Ascending aorta (tissue), 2 donors: ENCODE measurements at regions not wholly inside any gene's neighbourhood (a gene's known extent, or its start where the extent isn't known, plus 50 kb on each side); places are given as distances from the start of the nearest gene placed in this dataset.

Experiments
- DNase-seq, 2 donors: peaks; one replicate each; pipeline ENCODE4 v3.0.0-alpha.2; 2019; ENCODE audit warnings: low spot score in 2 of 2
- H3K27ac ChIP-seq, 2 donors: fragments of 200-600 bp; sonication (generic); one replicate each; pipeline ENCODE4 v1.5.1; 2016 to 2017; ENCODE audit warnings: mild to moderate bottlenecking in 1 of 2
- H3K27me3 ChIP-seq: fragments of 200-600 bp; sonication (generic); one replicate; pipeline ENCODE4 v1.5.1; 2017
- H3K36me3 ChIP-seq, 2 donors: fragments of 200-600 bp; sonication (generic); one replicate each; pipeline ENCODE4 v1.5.1; 2016
- H3K4me1 ChIP-seq, 2 donors: fragments of 200-600 bp; sonication (generic); one replicate each; pipeline ENCODE4 v1.5.1; 2016 to 2017; ENCODE audit warnings: mild to moderate bottlenecking in 1 of 2
- H3K4me3 ChIP-seq, 2 donors: fragments of 200-600 bp; sonication (generic); one replicate each; pipeline ENCODE4 v1.5.1; 2016 to 2017; ENCODE audit warnings: mild to moderate bottlenecking in 1 of 2
- H3K9me3 ChIP-seq, 2 donors: fragments of 200-600 bp; sonication (generic); one replicate each; pipeline ENCODE4 v1.5.1; 2016
- intact Hi-C: fragments of 100-400 bp; cut with DNase I; formaldehyde crosslinking; loops from one replicate; pipeline ENCODE4 v1.15.1; 2023
- TF ChIP-seq, protein P1 (sequence below), 3 experiments: fragments of 200-600 bp in 2 of 3; fragments of 450-650 bp in 1 of 3; sonication (generic) in 2 of 3; IDR thresholded peaks; one replicate each; pipeline ENCODE4 v1.5.1; 2016 to 2019; ENCODE audit warnings: antibody characterized with exemption in 3 of 3, mild to moderate bottlenecking in 1 of 3, moderate library complexity in 1 of 3

- Histone ChIP-seq H3K4me3 (no peak overlapping the region), H3K36me3 (no peaks in the 10 kb centered on the region), H3K27me3 (no peaks in the 10 kb centered on the region), H3K27ac (no peak overlapping the region), H3K9me3 (no peaks in the 10 kb centered on the region), H3K4me1 (no peaks in the 10 kb centered on the region)
- intact Hi-C loops, result no loop called here
- no peak for DNase-seq
- TF ChIP-seq, protein P1, sequence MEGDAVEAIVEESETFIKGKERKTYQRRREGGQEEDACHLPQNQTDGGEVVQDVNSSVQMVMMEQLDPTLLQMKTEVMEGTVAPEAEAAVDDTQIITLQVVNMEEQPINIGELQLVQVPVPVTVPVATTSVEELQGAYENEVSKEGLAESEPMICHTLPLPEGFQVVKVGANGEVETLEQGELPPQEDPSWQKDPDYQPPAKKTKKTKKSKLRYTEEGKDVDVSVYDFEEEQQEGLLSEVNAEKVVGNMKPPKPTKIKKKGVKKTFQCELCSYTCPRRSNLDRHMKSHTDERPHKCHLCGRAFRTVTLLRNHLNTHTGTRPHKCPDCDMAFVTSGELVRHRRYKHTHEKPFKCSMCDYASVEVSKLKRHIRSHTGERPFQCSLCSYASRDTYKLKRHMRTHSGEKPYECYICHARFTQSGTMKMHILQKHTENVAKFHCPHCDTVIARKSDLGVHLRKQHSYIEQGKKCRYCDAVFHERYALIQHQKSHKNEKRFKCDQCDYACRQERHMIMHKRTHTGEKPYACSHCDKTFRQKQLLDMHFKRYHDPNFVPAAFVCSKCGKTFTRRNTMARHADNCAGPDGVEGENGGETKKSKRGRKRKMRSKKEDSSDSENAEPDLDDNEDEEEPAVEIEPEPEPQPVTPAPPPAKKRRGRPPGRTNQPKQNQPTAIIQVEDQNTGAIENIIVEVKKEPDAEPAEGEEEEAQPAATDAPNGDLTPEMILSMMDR (IDR thresholded peaks at IDR 0.05), result no peak
These were observed 219.3 kb upstream of the FLRT2 start for GRCh38 chr14:85310491-85311272.

DNA sequence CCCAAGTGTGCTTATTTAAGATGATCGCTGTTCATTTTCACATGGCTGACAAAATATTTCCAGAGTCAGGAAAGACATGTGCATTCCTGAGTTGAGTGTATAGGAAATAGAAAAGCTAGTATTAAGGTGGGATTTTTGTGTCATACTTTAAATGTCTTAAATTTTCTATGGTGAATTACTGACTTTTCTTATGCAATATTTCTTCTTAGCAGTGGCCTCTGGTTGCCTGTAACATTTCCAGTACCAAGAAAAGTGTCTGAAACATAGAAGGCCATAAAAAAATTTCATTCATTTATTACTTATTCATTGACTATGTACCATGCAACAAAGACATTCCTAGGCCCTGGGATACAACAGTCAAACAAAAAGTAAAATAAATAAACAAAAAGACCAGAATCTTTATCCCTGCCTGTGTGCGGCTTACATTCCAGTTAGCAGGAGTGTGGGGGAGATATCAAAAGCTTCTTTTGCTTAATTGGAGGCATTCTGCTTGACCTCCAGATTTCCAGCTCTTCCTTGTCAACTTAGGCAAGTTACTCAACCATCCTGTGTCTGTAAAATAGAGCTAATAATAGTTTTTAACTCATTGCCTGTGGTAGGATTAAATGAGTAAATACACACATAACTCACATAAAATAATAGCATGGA is 216.3 kb upstream of the FLRT2 start:
- intact Hi-C loops, result no loop called here
- Histone ChIP-seq H3K27me3 (no peaks in the 10 kb centered on the region), H3K9me3 (no peaks in the 10 kb centered on the region), H3K4me1 (no peaks in the 10 kb centered on the region), H3K36me3 (no peaks in the 10 kb centered on the region), H3K4me3 (no peak overlapping the region), H3K27ac (no peak overlapping the region)
- TF ChIP-seq, protein P1 (IDR thresholded peaks at IDR 0.05), result no peak
- no peak for DNase-seq

- H3K27me3 ChIP-seq, result no peaks in the 10 kb centered on the region
- intact Hi-C loops, result no loop called here
- H3K27ac ChIP-seq, result no peak overlapping the region
- DNase-seq, result no peak
- no peaks in the 10 kb centered on the region for H3K36me3 ChIP-seq
- TF ChIP-seq, protein P1 (IDR thresholded peaks at IDR 0.05), result no peak
- no peaks in the 10 kb centered on the region for H3K9me3 ChIP-seq
- no peak overlapping the region for H3K4me3 ChIP-seq
- H3K4me1 ChIP-seq, result no peaks in the 10 kb centered on the region
These were observed 214.7 kb upstream of the FLRT2 start for GRCh38 chr14:85315290-85315689.

DNA sequence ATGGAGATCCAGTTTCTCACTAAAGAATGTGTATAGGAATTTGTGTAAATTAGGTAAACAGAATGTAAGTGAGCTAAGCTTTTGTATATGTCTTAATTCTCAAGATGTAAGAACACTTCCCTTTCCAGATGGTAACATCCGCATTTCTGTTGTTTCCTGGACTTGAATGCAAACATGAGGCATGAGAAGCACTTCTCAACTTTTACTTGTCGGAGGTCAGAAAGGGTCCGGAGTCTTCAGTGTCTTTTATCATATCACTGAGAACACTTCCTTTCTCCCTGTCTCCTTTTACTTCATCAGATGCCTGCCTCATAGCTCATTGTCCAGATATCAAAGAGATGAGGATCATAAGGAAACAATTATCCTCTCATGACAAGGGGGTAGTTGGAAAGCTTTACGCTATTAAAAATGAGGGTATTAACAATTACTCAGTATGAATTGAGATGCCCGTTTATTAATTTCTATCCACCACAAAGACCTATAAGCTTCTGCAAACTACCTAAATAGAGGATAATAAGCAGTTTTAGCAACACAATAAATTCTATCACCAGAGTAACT is 214.1 kb upstream of the FLRT2 start:
- H3K27me3 ChIP-seq, result no peaks in the 10 kb centered on the region
- H3K36me3 ChIP-seq, result no peaks in the 10 kb centered on the region
- DNase-seq, result no peak
- H3K4me1 ChIP-seq, result no peaks in the 10 kb centered on the region
- TF ChIP-seq, protein P1 (IDR thresholded peaks at IDR 0.05), result no peak
- H3K4me3 ChIP-seq, result no peak overlapping the region
- no peaks in the 10 kb centered on the region for H3K9me3 ChIP-seq
- intact Hi-C loops, result no loop called here
- no peak overlapping the region for H3K27ac ChIP-seq

DNA sequence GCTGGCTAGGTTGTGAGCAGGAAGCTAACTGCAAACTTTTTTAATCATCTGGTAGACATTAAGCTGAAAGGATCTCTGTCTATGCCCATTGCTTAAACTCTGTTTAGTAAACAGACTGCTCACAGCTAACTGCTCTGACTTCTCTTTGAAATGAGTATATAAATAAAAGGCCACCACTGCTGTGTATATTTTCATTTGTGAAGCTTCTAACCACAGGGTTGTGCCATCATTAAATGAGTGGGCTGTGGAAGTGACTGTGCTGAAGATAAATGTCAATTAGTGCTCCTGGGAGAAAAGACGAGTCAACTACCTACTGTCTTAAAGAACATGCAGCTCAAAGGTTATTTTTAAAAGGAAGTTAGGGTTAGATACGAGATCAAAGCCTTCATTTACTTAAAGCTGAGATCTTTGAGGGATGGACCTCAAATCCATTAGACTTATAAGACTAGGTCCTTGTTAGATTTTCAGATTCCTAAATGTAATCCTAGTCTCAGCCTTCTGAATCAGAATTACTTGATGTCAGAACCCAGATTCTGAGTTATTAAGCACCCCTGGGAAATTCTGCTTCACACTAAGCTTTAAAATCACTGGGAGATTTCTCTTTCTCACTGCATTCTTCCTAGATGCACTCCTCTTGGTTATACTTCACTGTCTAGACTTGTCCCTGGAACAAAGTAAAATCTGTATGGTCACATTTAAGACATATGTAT is 213.1 kb upstream of the FLRT2 start:
- TF ChIP-seq, protein P1 (IDR thresholded peaks at IDR 0.05), result no peak
- Histone ChIP-seq H3K9me3 (no peaks in the 10 kb centered on the region), H3K4me3 (no peak overlapping the region), H3K4me1 (no peaks in the 10 kb centered on the region), H3K27ac (no peak overlapping the region), H3K27me3 (no peaks in the 10 kb centered on the region), H3K36me3 (no peaks in the 10 kb centered on the region)
- intact Hi-C loops, result no loop called here
- no peak for DNase-seq
